Stimulated activated naive CD4-positive, alpha-beta T cell treated with Interleukin-2 at 50 U/mL for 16 hours (primary cell): ENCODE measurements at regions not wholly inside any gene's neighbourhood (a gene's known extent, or its start where the extent isn't known, plus 50 kb on each side); places are given as distances from the start of the nearest gene placed in this dataset.

Experiments used
- DNase-seq: peaks from one replicate; lab custom pipeline; 2025; lab: John Stamatoyannopoulos, UW

- DNase-seq, result no peak
These were observed 160.6 kb downstream of the MAF start for GRCh38 chr16:79439901-79440300.

- DNase-seq, result no peak
These were observed 162.5 kb downstream of the MAF start for GRCh38 chr16:79437764-79438751.

GRCh38 chr16:79436885-79437284, 163.7 kb downstream of the MAF start:
- no peak for DNase-seq

- no peak for DNase-seq
These were observed 165.8 kb downstream of the MAF start for GRCh38 chr16:79434771-79435170.

GRCh38 chr16:79434092-79434491, 166.4 kb downstream of the MAF start:
- DNase-seq, result no peak

GRCh38 chr16:79431923-79432322, 168.6 kb downstream of the MAF start:
- no peak for DNase-seq

- DNase-seq, result no peak
These were observed 170.3 kb downstream of the MAF start for GRCh38 chr16:79430191-79430678.

- DNase-seq, result no peak
These were observed 171.0 kb downstream of the MAF start for GRCh38 chr16:79429381-79430190.

- no peak for DNase-seq
These were observed 173.9 kb downstream of the MAF start for GRCh38 chr16:79426663-79427062.

- no peak for DNase-seq
These were observed 178.5 kb downstream of the MAF start for GRCh38 chr16:79422064-79422463.

GRCh38 chr16:79421126-79421525, 179.4 kb downstream of the MAF start:
- DNase-seq, result no peak

- DNase-seq, result no peak
These were observed 180.0 kb downstream of the MAF start for GRCh38 chr16:79420493-79420892.

GRCh38 chr16:79419148-79419547, 181.4 kb downstream of the MAF start:
- DNase-seq, result no peak

GRCh38 chr16:79417601-79418008, 182.9 kb downstream of the MAF start:
- DNase-seq, result no peak

GRCh38 chr16:79415983-79416640, 184.4 kb downstream of the MAF start:
- DNase-seq, result no peak

GRCh38 chr16:79412783-79413225, 187.7 kb downstream of the MAF start:
- no peak for DNase-seq

- DNase-seq, result no peak
These were observed 188.7 kb downstream of the MAF start for GRCh38 chr16:79411805-79412204.

GRCh38 chr16:79411357-79411756, 189.2 kb downstream of the MAF start:
- DNase-seq, result no peak

- no peak for DNase-seq
These were observed 190.6 kb downstream of the MAF start for GRCh38 chr16:79409978-79410377.

- DNase-seq, result no peak
These were observed 192.2 kb downstream of the MAF start for GRCh38 chr16:79408355-79408754.

GRCh38 chr16:79407461-79408135, 192.9 kb downstream of the MAF start:
- DNase-seq, result no peak

GRCh38 chr16:79407005-79407404, 193.5 kb downstream of the MAF start:
- DNase-seq, result no peak
